Ramos (cell line): ENCODE measurements at regions not wholly inside any gene's neighbourhood (a gene's known extent, or its start where the extent isn't known, plus 50 kb on each side); places are given as distances from the start of the nearest gene placed in this dataset.

Source experiments
- in situ Hi-C: fragments of 300-500 bp; cut with MboI; formaldehyde crosslinking; loops from one replicate; pipeline ENCODE4 v1.14.3; 2022; ENCODE audit warnings: low sequenced_read_pairs; ENCODE audit not compliant: unreplicated experiment

DNA sequence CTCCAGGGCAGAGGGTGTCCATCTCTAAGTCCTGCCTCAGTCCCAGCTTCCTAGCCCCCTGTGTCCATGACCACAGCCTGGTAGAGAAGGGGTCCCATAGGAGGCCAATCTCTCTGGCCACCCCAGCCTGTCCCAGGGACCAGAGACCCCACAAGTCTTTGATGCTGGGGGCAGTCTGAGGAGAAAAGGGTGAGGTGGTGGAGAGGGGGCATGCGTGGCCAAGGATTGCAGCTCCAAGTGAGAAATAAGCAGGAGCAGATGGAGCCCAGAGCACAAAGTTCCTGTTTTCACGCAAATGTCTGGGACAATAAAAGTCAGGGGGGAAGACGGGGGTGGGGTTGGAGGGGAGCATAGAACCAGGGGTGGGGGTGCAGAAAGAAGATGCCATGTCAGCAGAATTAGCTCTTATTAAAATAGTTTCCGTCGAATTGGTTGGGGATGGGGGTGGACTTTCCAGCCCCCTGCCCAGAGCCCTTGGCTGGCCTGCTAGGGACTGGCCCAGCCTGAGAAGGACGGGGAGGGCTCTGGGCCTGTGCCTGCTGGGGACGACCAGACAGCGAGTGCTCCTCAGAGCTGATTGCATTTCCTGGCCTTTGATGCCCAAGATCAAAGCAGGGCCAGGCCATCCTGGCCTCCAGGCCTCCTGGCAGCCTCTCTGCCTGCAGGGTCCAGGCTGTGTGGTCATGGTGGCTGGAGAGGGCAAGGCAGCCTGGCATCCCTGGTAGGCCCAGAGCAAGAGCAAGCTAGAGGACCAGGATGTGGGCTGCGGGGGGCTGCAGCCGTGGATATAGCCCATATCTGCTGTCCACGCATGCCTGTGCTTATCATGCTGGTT, 337.1 kb downstream of the DYSF start:
- in situ Hi-C loops = no loop called here

DNA sequence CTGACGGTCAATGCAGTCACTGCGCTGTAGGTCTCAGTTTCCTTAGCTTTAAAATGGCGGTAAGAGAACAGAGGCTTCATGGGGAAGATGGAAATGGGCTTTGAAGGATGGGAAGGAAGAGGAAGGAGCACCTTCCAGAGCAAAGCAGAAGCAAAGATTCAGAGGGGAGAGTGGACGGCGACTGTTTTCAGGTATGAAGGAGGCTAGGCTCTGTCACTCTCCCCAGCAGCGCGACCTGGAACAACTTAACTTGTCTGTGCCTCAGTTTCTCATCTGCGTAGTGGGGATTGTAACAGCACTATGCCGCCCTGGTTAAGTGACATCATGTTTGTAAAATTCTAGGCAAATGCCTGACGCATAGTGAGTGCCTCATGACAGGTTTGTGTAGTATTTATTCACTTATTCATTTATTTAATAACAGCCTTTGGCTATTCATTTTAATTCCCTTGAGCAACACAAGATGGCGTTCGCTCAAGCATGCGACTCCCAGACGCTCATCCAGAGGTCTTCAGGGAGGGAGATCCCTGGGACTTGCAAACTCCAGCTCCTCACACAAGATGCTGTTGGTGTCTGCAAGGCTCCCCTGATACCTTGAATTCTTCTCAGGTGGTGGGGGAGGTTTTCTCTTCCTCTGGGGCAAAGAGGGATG, 336.3 kb downstream of the DYSF start:
- in situ Hi-C loops = no loop called here

DNA sequence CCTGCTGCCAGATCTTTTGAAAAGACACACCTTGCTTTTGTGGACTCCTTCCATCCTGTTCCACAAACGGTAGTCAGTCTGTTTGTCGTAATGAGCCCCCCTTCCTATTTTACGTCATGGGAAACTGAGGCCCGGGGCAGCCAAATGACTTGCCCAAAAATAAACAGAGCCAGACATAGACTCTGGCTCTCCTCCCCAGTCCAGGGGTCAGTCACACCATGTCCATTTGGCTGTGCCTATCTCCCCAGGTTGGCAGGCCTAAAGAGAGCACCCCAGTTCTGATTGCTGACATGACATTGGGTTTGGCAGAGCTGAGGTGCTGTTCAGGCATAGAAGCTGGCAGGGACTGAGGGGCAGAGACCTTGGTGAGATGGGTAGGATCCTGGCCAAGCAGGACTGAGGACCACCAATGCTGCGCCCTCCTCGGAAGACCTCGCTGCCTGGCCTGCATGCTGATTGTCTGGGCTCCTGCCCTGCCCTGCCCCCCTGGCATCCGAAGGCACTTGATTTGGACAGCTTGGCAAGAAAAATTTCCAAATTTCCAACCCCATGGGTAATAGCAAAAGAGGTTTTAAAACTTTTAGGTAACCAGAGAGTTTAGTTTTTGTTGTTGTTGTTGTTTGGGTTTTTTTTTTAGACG, 335.4 kb downstream of the DYSF start:
- in situ Hi-C loops = no loop called here

GRCh38 chr2:71788186-71788525, 334.8 kb downstream of the DYSF start:
- in situ Hi-C loops = no loop called here

GRCh38 chr2:71787476-71788185, 334.3 kb downstream of the DYSF start:
- in situ Hi-C loops = no loop called here

DNA sequence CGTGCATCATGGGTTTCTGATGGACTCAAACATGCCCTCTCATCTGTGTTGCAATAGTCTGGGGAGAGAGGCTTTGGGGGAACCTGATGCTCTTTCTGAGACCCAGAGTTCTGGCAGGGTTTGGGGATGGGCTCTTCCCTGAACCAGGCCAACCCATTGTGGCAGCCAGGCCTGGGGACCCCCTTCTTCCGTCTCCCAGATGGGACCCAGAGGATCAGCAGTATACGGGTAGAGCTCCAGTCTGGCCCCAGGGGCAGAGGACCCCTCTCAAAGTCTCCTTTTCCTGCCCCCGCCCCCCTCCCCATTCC, 333.7 kb downstream of the DYSF start:
- in situ Hi-C loops = no loop called here

DNA sequence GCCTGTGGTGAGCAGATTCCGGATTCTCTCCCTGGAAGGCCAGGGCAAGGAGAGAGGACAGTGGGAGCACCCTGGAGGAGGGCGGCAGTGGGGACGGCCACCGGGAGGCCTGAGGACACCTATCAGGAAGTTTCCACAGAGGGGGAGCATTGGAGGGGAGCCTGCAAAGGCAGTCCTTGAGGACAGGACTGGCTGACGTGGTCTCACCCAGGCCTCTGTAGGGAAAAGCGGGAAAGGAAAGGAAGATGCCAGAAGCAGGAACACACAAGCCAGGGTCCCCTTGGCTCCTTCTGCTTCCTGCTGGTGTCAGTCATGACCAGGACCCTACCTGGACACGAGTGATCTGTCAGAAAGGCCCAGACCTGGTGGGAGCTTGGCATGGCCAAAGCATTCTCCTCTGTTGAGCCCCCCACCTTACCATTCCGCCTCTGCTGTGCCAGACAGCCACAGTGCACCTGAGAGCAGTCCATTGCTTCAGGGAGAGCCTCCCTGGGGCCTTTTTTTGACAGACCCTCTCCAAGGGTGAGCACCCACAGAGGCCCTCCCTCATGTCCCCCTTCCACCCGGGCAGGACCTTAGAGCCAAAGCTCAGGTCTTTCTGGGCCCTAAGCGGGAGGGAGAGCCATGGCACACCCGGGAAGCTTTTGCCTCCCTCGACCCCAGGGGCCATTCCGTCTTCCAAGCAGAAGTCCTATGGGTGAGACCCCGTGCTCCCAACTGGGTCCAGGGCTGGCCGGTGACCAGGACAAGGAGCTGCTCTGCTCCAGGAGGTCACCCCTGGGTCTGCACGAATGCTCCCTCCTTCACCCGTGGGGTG, 333.1 kb downstream of the DYSF start:
- in situ Hi-C loops = no loop called here

GRCh38 chr2:71785516-71785981, 332.2 kb downstream of the DYSF start:
- in situ Hi-C loops = no loop called here

- in situ Hi-C loops = no loop called here
Measured at GRCh38 chr2:71784734-71785511, 331.6 kb downstream of the DYSF start.

GRCh38 chr2:71783815-71784214, 330.5 kb downstream of the DYSF start:
- in situ Hi-C loops = no loop called here

DNA sequence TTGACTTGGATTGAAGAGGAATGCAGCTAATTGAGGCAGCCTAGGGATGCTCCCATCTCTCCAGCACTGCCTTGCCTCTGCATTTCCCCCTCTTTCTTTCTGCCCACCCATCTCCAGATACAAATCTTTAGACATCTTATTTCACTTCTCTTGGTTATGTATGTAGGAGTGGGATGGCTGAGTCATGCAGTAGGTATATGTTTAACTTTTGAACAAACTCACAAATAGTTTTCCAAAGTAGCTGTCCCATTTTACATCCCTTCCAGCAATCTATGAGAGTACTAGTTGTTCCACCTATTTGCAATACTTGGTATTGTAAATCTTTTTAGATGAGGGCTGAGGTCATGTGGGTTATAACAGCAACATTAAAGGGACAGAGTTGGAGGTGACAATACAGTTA, 329.9 kb downstream of the DYSF start:
- in situ Hi-C loops = no loop called here

- in situ Hi-C loops = no loop called here
Measured at GRCh38 chr2:71782323-71782722, 329.0 kb downstream of the DYSF start.

DNA sequence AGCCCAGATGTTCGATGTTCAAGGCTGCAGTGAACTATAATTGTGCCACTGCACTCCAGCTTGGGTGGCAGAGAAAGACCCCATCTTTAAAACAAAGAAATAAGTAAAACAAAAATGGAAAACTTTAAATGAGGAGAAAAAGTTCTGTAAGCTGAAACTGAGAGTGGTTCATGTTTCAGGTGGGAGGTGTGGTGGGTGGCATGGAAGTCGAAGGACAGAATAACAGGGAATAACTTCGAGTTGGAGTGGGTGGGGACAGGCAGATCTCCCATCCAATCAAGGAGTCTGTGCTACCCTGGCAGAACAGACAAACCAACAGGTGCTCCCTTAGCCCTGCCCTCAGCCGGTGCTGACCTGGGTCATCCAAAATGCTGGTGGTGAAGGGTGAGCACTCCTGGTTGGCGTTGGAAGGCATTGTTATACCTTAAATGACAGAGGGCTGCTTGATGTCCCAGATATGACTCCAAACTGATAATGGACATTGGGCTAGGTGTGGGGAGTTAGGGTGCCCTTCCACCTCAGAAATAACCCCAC, 328.4 kb downstream of the DYSF start:
- in situ Hi-C loops = no loop called here

GRCh38 chr2:71780162-71780561, 326.8 kb downstream of the DYSF start:
- in situ Hi-C loops = no loop called here

DNA sequence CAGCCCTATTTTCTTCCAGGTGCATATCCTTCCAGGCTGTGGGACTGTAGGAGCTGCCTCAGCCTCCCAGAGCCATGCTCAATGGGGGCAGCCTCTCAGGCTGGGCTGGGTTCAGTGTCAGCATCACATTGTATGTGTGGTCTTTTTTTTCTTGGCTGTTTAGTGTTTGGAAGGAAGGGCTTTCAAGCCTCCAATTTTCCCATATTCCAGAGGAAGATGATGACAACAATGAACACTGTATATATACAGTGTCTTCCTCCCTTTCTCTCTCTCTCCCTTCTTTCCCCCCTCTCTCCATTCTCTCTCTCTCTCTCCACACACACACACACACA, 326.4 kb downstream of the DYSF start:
- in situ Hi-C loops = no loop called here

- in situ Hi-C loops = no loop called here
Measured at GRCh38 chr2:71778936-71779773, 325.8 kb downstream of the DYSF start.

GRCh38 chr2:71778514-71778913, 325.2 kb downstream of the DYSF start:
- in situ Hi-C loops = no loop called here

DNA sequence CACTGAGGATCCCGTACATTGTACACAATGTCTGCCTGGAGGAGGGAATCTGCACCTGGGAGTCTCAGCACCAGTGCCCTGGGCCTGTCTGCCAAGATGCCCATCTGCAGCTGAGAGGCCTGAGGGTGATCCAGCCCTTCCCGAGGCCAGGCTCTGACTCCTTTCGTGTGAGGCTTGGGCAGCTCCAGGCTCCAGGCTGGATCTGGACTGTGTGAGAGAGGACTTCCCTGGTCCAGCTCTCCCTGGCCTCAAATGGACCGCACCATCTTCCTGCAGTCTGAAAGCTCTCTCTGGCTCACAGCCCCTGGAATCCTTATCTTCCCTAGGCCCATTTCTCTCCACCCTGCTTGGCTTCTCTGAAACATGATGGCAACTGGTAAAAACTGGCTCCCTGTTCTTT, 324.6 kb downstream of the DYSF start:
- in situ Hi-C loops = no loop called here
